ENCODE measurements at regions not wholly inside any gene's neighbourhood (a gene's known extent, or its start where the extent isn't known, plus 50 kb on each side); places are given as distances from the start of the nearest gene placed in this dataset.

- TF ChIP-seq CTCF (IDR thresholded peaks at IDR 0.05; ENCODE audit: low read depth, low read length, missing input control) (no peak), ZBTB33 (IDR thresholded peaks at IDR 0.05) (no peak), REST (IDR thresholded peaks at IDR 0.05) (no peak), RAD21 (IDR thresholded peaks at IDR 0.05) (no peak), YY1 (IDR thresholded peaks at IDR 0.05) (no peak), FOXA1 (IDR thresholded peaks at IDR 0.05) (no peak)
These were observed 320.1 kb upstream of the ATP11B start for GRCh38 chr3:182473191-182473710.
